ENCODE measurements at regions not wholly inside any gene's neighbourhood (a gene's known extent, or its start where the extent isn't known, plus 50 kb on each side); places are given as distances from the start of the nearest gene placed in this dataset.
A peak's percentile ranks its signal among the peaks of the same experiment; 100 is the strongest.

DNA sequence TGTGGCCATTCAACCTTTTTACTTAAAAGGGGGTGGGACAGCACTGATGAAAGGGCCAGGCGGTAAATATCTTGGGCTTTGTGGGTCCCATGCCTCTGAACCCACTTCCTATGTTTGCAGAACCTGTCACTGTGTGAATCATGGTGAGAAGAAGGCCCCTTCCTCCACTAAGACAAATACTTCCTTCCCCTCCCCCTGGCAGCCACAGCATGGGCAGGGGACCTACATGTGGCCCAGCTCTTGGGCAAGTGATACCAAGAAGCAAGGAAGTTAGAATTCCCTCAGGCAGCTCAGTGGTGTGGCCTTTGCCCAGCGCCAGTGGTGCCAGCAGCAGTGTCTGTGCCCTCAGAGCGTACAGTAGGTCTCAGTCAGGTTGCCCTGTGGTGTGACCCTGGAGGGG is 168.6 kb downstream of the TRIM33 start:
- Mint-ChIP-seq H3K27ac (peak overlapping the region; percentile 95), H3K4me3 (no peak overlapping the region)

DNA sequence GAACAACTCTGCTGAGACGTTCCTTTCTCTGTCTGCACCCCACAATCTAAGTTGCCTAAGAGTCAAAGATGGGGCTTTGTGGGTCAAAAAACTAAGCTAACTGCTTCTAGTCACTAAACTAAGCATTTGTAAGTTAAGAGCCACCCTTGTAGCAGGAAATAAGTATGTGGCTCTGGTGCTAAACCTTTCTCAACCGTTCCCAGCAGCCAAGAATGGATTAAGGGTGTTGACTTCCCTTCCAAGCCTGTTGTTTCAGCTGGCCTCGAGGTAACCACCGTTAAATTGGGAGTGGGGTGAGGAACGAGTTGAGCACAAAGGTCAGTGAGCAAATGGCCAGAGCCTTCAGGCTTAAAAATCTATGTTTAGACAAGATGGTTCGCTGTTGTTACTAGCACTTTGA is 169.1 kb downstream of the TRIM33 start:
- H3K27ac Mint-ChIP-seq: peak overlapping the region; percentile 95
- no peaks in the 10 kb centered on the region for H3K27me3 Mint-ChIP-seq
- peaks cover 10% of the 10 kb centered on the region for H3K9me3 Mint-ChIP-seq
- H3K4me1 Mint-ChIP-seq: peaks cover 61% of the 10 kb centered on the region
- H3K4me3 Mint-ChIP-seq: no peak overlapping the region
- no peak for DNase-seq
- ChIA-PET CTCF (interaction anchor here (1.0 to 2.1 kb wide), 3 partner anchors 10 to 216 kb away, joined by 3 to 13 read pairs (median 3); no protein-coding TSS in a partner anchor), POLR2A (interaction anchor here (0.6 kb wide), 1 partner anchor 1625 kb away, joined by 4 read pairs; no protein-coding TSS in a partner anchor)
- H3K36me3 Mint-ChIP-seq (ENCODE audit: low read depth): peaks cover 10% of the 10 kb centered on the region

More for the DNA sequence above, 168.6 kb downstream of the TRIM33 start:
- peak; percentile 57 for DNase-seq
- ChIA-PET CTCF (interaction anchor here (0.6 to 2.1 kb wide), 5 partner anchors 11 to 755 kb away, joined by 3 to 13 read pairs (median 4); partner anchors contain the start of gene TRIM33), POLR2A (interaction anchor here (0.6 kb wide), 1 partner anchor 1625 kb away, joined by 4 read pairs; no protein-coding TSS in a partner anchor)
- Mint-ChIP-seq H3K9me3 (peaks cover 10% of the 10 kb centered on the region), H3K36me3 (ENCODE audit: low read depth) (peaks cover 10% of the 10 kb centered on the region), H3K27me3 (peaks cover 1% of the 10 kb centered on the region), H3K4me1 (peaks cover 66% of the 10 kb centered on the region)

DNA sequence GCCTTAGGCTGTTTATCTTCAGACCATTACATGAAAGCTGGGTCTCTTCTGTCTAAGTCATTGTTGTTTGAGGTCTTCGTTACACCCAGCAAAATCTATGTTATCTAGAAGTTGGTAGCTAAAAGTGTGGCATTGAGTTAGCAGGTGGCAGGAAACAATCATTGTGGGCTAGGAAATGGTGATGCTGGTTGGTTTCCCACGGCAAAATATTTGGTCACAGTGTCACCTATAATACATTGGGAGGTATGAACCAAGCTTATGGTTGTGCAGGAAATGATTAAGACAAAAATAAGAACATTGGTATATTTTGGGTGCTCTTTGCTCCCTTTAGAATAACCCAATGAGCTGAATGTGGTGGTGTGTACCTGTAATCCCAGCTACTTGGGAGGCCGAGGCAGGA is 169.7 kb downstream of the TRIM33 start:
- Mint-ChIP-seq H3K4me3 (peak overlapping the region; percentile 18), H3K27me3 (no peaks in the 10 kb centered on the region), H3K36me3 (ENCODE audit: low read depth) (peaks cover 10% of the 10 kb centered on the region), H3K4me1 (peaks cover 56% of the 10 kb centered on the region), H3K9me3 (peaks cover 10% of the 10 kb centered on the region), H3K27ac (peak overlapping the region; percentile 95)
- ChIA-PET POLR2A (no interaction called here), CTCF (interaction anchor here (1.0 to 2.1 kb wide), 3 partner anchors 10 to 217 kb away, joined by 3 to 13 read pairs (median 3); no protein-coding TSS in a partner anchor)
- DNase-seq: peak; percentile 74

DNA sequence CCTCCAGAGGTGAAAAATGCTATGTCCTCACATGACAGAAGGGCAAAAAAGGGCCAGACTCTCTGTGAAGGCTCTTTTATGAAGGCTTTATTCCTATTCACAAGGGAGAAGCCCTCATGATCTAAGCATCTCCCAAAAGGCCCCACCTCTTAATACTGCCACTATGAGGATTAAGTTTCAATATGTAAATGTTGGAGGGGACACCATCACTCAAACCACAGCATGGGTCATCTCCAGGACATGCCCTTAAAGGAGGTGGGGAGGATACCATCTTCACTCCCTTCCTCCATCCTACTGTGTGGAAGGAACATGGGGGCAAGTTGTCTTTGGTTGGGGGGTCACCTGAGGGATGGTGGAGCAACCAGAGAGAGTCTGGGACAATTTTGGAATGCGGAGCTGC is 170.1 kb downstream of the TRIM33 start:
- peak overlapping the region; percentile 95 for H3K27ac Mint-ChIP-seq
- CTCF ChIA-PET: interaction anchor here (1.0 to 2.1 kb wide), 3 partner anchors 9 to 217 kb away, joined by 3 to 13 read pairs (median 3); no protein-coding TSS in a partner anchor
- POLR2A ChIA-PET: no interaction called here
- peaks cover 54% of the 10 kb centered on the region for H3K4me1 Mint-ChIP-seq
- no peak overlapping the region for H3K4me3 Mint-ChIP-seq
- H3K36me3 Mint-ChIP-seq (ENCODE audit: low read depth): peaks cover 10% of the 10 kb centered on the region
- H3K9me3 Mint-ChIP-seq: peaks cover 10% of the 10 kb centered on the region
- no peaks in the 10 kb centered on the region for H3K27me3 Mint-ChIP-seq
- DNase-seq: no peak

DNA sequence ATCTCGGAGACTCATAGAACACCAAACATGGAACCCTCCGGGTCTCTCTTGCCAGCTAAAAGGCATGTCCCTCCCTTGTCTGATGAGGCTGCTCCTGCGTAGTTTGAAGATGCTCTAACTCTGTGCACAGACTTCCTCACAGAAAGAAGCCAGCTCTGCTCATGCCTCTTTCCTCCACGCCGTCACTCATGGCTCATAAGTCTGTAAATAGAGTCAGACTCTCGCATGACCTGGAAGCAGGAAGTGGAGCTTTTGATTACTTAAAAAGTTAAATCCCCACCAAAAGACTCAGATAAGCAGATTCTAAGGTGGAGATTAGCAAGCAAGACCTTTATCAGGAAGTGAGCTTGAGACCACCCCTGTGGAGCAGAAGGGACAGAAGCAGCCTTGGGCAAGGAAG is 171.6 kb downstream of the TRIM33 start:
- Mint-ChIP-seq H3K9me3 (peaks cover 10% of the 10 kb centered on the region), H3K27me3 (no peaks in the 10 kb centered on the region), H3K27ac (peak overlapping the region; percentile 82), H3K36me3 (ENCODE audit: low read depth) (peaks cover 10% of the 10 kb centered on the region), H3K4me3 (no peak overlapping the region), H3K4me1 (peaks cover 61% of the 10 kb centered on the region)
- CTCF ChIA-PET: interaction anchor here (0.5 to 3.1 kb wide), 5 partner anchors 10 to 523 kb away, joined by 3 to 9 read pairs (median 4); no protein-coding TSS in a partner anchor
- POLR2A ChIA-PET: no interaction called here
- no peak for DNase-seq

DNA sequence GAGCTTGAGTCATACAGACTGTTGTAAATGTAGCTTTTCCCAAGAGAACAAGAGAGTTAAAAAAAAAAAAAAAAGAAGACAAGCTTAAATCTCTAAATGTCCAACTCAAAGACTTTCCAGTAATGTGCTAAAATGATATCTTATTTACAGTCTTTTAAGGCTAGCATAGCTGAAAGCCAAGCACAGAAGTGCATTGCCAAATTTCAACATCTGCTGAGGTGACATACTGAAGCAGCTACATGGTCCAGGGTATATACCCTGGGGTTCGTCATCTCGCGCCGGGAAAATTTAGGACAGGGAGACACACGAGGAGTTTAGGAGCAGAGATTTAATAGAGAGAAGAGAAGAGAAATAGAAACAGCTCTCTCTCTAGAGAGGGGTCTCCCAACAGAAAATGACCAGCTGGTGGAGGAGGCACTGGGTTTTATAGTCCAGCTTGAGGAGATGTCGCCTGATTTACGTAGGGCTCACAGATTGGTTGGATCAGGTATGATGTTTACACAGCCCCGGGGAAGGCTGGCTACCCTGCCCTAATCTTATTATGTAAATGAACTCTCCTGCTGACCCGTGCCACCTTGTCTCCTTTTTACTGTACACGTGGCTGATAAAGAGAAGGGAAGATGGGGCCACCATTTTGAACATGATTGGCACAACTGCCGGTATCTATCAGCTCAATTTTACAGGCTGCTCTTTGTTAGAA is 172.7 kb downstream of the TRIM33 start:
- Mint-ChIP-seq H3K4me1 (peaks cover 68% of the 10 kb centered on the region), H3K9me3 (peaks cover 10% of the 10 kb centered on the region), H3K27me3 (peaks cover 3% of the 10 kb centered on the region), H3K27ac (peak overlapping the region; percentile 6), H3K36me3 (ENCODE audit: low read depth) (peaks cover 10% of the 10 kb centered on the region), H3K4me3 (no peak overlapping the region)
- no peak for DNase-seq
- POLR2A ChIA-PET: no interaction called here
- CTCF ChIA-PET: interaction anchor here (0.6 to 3.1 kb wide), 6 partner anchors 7 to 747 kb away, joined by 3 to 11 read pairs (median 3); no protein-coding TSS in a partner anchor

DNA sequence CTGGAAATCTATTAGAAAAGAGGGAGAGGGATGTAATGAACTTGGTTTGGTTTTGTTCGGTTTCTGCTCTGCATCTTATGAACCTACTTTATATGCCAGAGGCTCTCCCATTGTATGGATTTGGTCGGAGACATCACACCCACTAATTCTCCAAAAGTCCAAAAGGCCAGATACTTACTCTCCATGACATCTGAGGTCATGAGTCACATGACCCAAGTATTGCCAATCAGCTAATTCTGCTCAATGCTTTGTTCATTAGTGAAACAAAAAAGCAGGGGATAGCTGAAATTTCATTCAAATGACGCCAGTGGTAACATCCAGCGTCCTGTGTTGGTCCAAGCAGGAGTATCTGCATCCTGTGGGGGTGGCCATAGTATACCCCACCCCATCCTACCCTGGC is 173.6 kb downstream of the TRIM33 start:
- H3K27me3 Mint-ChIP-seq: peaks cover 6% of the 10 kb centered on the region
- CTCF ChIA-PET: interaction anchor here (0.9 to 3.1 kb wide), 5 partner anchors 8 to 18 kb away, joined by 3 to 11 read pairs (median 3); no protein-coding TSS in a partner anchor
- no peak overlapping the region for H3K4me3 Mint-ChIP-seq
- peaks cover 7% of the 10 kb centered on the region for H3K36me3 Mint-ChIP-seq (ENCODE audit: low read depth)
- no peak for DNase-seq
- POLR2A ChIA-PET: no interaction called here
- peaks cover 10% of the 10 kb centered on the region for H3K9me3 Mint-ChIP-seq
- no peak overlapping the region for H3K27ac Mint-ChIP-seq
- H3K4me1 Mint-ChIP-seq: peaks cover 70% of the 10 kb centered on the region

- POLR2A ChIA-PET: no interaction called here
- Mint-ChIP-seq H3K36me3 (ENCODE audit: low read depth) (peaks cover 4% of the 10 kb centered on the region), H3K9me3 (peaks cover 7% of the 10 kb centered on the region), H3K4me1 (peaks cover 70% of the 10 kb centered on the region), H3K27ac (no peak overlapping the region), H3K27me3 (peaks cover 6% of the 10 kb centered on the region), H3K4me3 (no peak overlapping the region)
- CTCF ChIA-PET: interaction anchor here (1.3 kb wide), 1 partner anchor 11 kb away, joined by 4 read pairs; no protein-coding TSS in a partner anchor
- no peak for DNase-seq
Measured at GRCh38 chr1:114336360-114336759, 174.6 kb downstream of the TRIM33 start.

DNA sequence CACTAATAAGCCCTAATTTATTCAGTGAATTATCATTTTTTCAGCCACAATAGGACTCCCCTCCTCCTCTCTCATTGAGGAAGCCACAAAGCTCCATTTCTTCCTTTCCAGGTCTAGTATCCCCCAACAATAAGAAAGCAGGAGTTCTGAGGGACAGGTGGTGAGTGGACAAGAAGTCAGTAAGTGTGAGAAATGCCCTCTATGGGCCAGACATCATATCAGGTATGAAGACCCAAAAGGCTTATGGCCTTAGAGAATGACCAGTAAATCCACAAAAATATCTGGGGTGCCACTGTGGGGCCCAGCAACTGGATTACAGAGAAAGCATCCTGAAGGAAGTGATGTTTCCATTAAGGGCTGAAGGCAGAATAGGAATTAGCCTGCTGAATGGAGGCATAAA is 175.7 kb downstream of the TRIM33 start:
- Mint-ChIP-seq H3K4me1 (peaks cover 68% of the 10 kb centered on the region), H3K27ac (peak overlapping the region; percentile 86), H3K4me3 (peak overlapping the region; percentile 23), H3K36me3 (ENCODE audit: low read depth) (peaks cover 2% of the 10 kb centered on the region), H3K9me3 (peaks cover 2% of the 10 kb centered on the region), H3K27me3 (peaks cover 6% of the 10 kb centered on the region)
- CTCF ChIA-PET: interaction anchor here (0.7 to 1.7 kb wide), 3 partner anchors 10 to 313 kb away, joined by 4 to 7 read pairs (median 6); no protein-coding TSS in a partner anchor
- POLR2A ChIA-PET: no interaction called here
- no peak for DNase-seq

- ChIA-PET CTCF (interaction anchor here (1.0 to 1.7 kb wide), 3 partner anchors 11 to 52 kb away, joined by 3 to 7 read pairs (median 4); no protein-coding TSS in a partner anchor), POLR2A (no interaction called here)
- Mint-ChIP-seq H3K36me3 (ENCODE audit: low read depth) (peaks cover 2% of the 10 kb centered on the region), H3K27me3 (peaks cover 6% of the 10 kb centered on the region), H3K4me3 (peak overlapping the region; percentile 23), H3K4me1 (peaks cover 64% of the 10 kb centered on the region), H3K9me3 (no peaks in the 10 kb centered on the region), H3K27ac (peak overlapping the region; percentile 86)
- DNase-seq: peak; percentile 24
Measured at GRCh38 chr1:114334297-114334696, 176.7 kb downstream of the TRIM33 start.

GRCh38 chr1:114333690-114334089 is 177.3 kb downstream of the TRIM33 start:
- no peak for DNase-seq
- Mint-ChIP-seq H3K27me3 (peaks cover 10% of the 10 kb centered on the region), H3K36me3 (ENCODE audit: low read depth) (peaks cover 2% of the 10 kb centered on the region), H3K9me3 (no peaks in the 10 kb centered on the region), H3K4me3 (no peak overlapping the region), H3K4me1 (peaks cover 64% of the 10 kb centered on the region), H3K27ac (peak overlapping the region; percentile 86)
- CTCF ChIA-PET: interaction anchor here (1.0 to 3.6 kb wide), 5 partner anchors 8 to 51 kb away, joined by 3 to 13 read pairs (median 4); no protein-coding TSS in a partner anchor
- POLR2A ChIA-PET: no interaction called here

GRCh38 chr1:114331936-114332335 is 178.3 kb upstream of the SYT6 start:
- Mint-ChIP-seq H3K36me3 (ENCODE audit: low read depth) (no peaks in the 10 kb centered on the region), H3K9me3 (no peaks in the 10 kb centered on the region), H3K27ac (peak overlapping the region; percentile 38), H3K4me1 (peaks cover 67% of the 10 kb centered on the region), H3K4me3 (no peak overlapping the region), H3K27me3 (peaks cover 13% of the 10 kb centered on the region)
- no peak for DNase-seq
- POLR2A ChIA-PET: no interaction called here
- CTCF ChIA-PET: interaction anchor here (0.6 to 3.6 kb wide), 3 partner anchors 9 to 154 kb away, joined by 6 to 13 read pairs (median 9); no protein-coding TSS in a partner anchor

DNA sequence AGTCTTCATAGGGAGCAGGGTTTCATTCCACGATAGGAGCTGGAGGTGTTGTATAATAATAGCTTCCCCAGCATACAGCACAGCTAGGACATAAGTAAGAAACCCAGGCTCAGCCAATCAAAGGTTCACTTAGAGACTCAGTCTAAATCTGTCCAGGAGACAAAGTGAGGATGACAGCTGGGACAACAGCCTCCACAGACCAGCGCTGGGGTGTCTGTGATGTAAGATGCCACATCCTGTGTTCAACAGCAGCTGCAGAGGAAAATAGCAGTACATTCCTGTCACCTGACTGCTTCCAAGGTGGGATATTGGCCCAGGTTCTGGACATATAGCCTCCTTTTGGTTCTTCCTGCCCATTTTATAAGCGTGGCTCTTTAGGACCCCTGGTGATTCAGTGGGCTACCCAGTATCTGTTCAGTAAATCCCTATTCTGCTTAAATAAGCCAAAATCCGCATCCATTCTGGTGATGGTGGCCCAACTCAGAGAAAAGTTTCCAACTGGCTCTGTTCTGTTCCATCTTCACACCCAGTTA is 176.8 kb upstream of the SYT6 start:
- H3K27me3 Mint-ChIP-seq: peaks cover 15% of the 10 kb centered on the region
- peak overlapping the region; percentile 44 for H3K27ac Mint-ChIP-seq
- no peaks in the 10 kb centered on the region for H3K9me3 Mint-ChIP-seq
- CTCF ChIA-PET: interaction anchor here (0.9 to 3.6 kb wide), 4 partner anchors 8 to 16 kb away, joined by 3 to 13 read pairs (median 6); no protein-coding TSS in a partner anchor
- H3K4me3 Mint-ChIP-seq: no peak overlapping the region
- POLR2A ChIA-PET: no interaction called here
- H3K36me3 Mint-ChIP-seq (ENCODE audit: low read depth): no peaks in the 10 kb centered on the region
- DNase-seq: peak; percentile 55
- peaks cover 66% of the 10 kb centered on the region for H3K4me1 Mint-ChIP-seq

Data from activated CD4-positive, alpha-beta T cell treated with anti-CD3 and anti-CD28 coated beads, Interleukin-2, amount 10 ng/mL, durations not matched to agents 7 days and 5 days (primary cell).